IPS DF 4.7 (cell line): ENCODE measurements at regions not wholly inside any gene's neighbourhood (a gene's known extent, or its start where the extent isn't known, plus 50 kb on each side); places are given as distances from the start of the nearest gene placed in this dataset.

Source experiments
- DNase-seq: peaks from one replicate; pipeline ENCODE4 v3.0.0-alpha.2; 2013; ENCODE audit warnings: low spot score; ENCODE audit errors: extremely low read depth

DNA sequence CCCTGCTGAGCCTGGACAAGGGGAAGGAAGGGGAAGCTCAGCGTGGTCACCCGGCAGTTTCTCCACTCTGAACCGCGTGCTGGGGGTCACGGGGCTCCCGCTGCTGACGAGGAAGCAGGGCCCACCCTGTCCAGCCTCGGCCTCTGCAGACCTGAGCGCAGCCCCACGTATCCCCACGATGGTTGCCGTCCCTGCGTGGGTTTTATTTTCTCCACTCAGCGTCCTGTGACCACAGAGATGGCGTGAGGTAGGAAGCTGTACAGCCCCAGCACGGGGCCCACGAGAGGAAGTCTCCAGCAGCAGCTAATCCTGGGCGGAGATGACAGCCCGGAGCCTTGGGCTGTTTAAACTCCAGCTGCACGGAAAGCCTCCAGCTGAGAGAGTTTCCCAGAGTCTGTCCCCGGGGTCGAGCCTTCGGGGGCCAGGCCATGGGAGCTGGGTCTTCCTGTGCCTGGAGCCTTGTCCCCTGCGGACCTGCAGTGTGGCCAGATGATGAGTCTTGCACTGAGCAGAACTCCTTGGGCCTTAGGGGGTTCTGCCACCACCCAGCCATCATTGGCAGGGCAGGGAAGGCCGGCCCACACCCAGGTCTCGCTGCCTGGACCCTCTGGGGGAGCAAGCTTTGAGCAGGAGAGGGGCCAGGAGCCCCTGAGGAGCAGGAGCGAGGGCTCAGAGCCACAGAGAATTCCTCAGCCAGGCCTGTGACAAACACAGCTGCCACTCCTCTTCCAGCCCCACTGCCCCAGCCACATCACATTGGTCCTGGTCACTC lies 72.8 kb upstream of the FAM20C start:
- DNase-seq, result no peak

DNA sequence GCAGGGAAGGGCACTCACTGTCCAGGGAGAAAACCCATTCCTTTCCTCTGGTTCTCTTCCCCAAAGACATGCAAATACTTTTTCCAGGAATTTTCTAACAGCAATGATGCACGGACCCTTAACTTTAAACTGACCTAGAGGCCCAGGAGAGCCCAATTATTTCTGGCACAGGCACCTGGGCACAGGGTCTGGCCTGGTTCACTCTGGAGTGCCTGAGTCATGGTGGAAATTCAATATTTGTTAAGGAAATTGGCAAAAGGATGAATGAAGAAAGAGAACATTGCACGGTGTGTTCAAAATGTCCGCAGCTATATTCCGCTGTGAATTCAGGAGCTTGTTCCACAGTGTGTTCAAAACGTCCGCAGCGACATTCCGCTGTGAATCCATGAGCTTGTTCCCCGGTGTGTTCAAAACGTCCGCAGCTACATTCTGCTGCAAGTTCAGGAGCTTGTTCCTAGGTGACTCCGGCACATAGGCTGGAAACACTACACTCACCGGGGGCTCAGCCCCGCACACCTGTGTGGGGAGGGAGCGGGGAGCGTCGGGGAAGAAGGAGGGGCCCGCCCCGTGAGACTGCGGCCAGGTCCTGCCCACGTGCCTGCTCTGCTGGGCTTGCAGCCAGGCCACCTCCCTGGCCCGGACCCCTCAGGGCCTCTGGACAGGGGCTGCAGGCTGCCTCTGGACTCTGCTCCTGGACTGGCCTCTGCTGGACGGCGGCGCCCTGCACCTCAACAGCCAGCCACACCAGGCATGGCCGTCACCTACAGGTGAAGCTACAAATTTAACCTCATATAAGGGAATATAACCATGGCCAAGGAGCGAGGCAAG lies 72.0 kb upstream of the FAM20C start:
- no peak for DNase-seq

DNA sequence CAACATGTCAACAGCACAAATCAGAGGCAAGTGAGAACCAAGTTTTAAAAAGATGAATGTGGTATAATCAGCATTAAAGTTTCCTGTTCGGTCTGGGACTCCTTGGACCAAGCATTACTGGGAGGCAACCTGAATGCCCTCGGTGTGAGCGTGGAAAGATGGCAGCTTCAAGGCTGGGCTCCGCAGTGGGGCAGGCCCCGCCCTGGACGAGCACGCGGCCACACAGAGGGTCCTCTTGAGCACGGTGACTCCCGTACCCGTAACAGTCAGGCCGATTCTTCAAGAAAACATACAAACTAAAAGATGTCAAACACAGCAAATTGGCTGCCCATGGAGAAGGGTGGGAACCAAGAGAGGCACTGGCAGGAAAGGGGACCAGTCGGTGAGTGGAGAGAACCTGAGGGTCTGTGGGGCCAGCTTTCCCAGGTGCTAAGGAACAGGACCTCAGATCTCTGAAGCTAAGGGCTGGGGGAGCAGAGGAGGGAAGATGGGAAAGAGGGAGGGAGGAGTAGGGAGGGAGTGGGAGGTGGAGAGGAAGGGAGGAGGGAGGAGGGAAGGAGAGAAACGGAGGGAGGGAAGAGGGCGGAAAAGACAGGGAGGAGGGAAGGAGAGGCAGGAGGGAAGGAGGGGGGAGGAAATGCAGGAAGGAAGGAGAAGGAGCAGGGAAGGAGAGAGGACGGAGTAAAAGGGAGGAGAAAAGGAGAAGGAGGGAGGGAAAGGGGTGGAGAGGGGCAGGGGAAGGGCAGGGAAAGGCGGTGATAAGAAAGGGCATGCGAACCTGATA lies 71.2 kb upstream of the FAM20C start:
- no peak for DNase-seq

DNA sequence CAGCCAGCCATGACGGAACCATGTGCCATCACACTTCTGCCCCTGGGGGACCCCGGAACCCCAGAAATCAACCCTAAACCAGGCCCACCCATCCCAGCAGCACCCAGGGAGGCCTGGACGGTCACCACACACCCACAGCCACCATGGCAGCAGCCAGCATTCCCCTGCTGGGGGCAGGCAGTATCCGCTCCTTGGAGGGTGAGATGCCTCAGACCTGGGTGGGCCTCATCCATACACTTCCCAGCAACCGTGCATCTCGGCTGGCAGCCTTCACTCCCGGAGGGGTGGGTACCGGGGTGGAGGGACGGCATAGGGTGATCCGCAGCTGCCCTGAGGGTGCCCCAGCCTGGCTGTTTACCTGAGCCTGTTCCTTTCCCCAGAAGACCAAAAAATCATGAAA lies 69.1 kb upstream of the FAM20C start:
- DNase-seq, result no peak

DNA sequence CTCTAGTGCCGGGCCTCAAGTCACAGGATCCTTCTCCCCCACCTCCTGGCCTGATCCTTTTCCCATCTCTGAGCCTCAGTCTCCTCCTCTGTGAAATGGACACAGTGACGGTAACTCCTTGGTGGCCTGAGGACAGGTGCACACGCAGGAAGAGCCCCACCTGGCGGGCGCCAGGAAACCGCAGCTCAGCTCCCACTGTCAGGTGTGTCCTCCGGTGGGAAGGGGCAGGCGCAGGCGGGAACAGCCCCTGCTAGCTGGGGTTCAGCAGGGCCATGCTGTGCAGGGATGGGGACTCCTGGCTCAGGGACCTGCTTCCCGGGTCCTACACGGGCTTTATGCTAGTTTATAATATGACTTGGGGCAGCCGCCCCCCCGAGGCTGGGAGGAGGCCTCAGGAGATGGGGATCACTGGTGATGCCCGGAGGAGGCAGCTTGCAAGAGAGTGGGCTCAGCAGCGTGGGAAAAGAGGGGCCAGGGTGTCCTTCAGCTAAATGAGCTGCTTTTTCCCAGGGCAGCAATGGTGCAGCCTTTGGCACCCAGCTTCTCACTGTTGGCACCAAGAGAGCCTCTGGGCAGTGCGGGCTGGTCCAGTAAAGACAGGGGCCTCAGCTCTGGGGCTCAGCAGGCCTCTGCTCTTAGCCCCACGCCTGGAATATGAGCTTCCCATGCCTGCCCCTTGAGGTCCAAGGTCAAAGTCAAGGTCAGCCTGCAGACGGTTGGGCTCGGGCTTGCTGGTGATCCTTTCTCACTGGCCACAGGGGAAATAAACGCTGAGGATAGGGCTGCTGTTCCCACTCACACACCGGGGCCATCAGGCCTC lies 68.0 kb upstream of the FAM20C start:
- DNase-seq, result no peak

DNA sequence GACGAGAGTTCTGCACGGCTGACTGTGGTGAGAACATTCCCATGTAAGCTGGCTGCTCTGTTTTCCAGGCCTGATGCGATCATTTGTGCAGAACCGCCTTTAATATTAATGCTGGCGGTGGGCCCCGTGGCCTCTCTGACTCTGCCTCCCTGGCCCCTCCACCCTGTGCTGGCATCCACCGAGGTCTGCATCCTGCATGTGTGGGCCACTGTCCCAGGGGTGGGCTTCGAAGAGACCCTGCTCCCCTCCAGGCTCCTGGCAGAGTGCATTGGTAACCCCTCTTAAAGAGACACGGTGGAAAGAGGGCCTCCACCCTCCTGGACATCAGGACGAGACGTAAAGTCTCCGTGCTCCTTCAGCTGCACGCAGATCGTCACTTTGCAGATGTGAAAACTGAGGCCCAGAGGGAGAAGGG lies 67.3 kb upstream of the FAM20C start:
- DNase-seq, result no peak

DNA sequence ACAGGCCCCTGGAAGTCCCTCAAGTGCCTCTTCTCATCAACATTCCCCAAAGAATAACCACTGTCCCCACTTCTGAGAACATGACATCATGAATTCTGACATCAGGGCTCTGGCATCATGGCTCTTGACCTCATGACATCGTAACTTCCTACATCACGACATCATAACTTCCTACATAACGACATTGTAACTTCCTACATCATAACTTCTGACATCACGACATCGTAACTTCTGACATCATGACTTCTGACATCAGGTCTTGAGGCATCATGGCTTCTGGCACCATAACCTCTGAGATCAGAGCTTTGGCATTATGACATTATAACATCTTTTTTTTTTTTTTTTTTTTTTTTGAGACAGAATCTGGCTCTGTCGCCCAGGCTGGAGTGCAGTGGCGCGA lies 66.7 kb upstream of the FAM20C start:
- no peak for DNase-seq

DNA sequence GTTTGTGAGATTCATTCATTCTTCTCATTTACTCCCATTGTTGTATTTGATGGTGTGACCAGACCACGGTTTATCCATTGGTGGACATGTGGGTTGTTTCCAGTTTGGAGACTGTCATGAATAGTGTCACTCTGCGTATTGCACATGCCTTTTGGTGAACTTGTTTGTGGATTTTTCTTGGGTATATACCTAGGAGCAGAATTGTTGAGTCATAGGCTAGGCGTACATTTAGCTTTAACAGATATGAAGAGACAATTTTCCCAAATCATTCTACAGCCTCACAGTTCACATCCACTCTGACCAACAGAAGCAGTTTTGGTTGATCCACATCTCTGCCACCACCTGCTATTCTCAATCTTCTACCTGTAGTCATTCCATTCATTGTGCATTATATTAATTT lies 66.0 kb upstream of the FAM20C start:
- no peak for DNase-seq

DNA sequence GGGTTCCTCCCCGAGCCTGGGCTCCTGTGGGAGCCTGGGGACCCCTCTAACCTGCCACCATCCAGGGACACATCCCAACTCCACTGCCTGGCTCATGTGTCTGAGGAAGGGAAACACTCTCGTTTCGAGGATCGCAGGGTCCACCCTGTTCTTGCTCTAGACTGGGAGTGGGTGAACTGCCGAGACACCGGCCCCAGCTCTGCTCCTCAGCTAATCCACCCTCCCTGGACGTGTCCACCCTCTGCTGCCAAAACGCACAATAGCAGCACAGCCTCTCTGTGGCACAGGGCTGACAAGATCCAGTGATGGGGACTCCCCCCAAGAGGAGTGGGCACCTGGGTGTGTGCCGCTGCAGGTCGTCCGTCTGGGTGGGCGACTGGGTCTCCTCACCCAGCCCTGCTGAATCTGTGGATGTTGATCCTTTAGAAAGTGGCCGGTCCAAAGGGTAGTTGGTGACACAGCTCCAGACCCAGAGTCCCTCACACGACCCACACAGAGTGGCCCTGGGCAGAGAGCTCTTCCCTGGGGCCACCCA lies 65.2 kb upstream of the FAM20C start:
- no peak for DNase-seq

DNA sequence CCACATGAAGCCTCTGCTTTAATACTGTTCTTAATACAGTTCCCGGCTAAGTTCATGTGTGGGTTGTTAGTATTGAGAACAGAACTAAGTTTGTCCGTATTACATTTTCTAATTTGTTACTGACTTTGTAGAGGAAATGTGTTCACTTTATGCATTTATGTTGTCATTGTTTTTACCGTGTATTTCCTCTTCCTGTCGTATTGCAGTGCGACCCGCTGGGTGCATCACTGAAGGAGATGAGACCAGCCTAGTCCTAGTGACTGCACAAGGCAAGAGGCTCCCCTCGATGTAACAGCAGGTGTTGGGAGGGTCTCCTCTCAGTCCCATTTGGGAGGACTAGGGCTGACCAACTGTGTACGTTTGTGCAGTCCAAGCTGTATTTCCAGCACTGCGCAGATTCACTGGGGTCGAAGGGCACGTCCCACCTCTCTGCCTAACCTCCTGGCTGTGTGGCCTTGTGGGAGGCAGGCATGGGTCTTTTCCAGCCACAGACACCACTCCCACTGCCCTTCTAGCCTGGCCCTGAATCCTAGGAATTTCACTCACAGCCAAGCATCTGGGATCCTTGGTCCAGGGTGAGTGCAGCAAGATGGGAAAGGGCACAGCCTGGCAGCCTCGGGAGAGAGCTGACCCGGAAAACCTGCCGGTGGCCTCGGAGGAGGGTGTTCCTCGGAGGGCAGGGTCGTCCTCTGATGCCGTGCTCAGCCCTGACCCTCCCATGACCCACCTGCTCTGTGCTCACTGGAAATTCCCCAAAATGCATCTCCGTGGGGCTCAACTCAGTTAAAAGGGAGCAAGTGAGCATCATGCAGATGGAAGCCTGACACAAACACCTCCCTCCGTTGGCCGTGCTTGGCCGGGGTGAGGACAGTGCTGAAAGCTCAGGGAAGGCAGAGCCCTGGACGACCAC lies 63.9 kb upstream of the FAM20C start:
- DNase-seq, result no peak

DNA sequence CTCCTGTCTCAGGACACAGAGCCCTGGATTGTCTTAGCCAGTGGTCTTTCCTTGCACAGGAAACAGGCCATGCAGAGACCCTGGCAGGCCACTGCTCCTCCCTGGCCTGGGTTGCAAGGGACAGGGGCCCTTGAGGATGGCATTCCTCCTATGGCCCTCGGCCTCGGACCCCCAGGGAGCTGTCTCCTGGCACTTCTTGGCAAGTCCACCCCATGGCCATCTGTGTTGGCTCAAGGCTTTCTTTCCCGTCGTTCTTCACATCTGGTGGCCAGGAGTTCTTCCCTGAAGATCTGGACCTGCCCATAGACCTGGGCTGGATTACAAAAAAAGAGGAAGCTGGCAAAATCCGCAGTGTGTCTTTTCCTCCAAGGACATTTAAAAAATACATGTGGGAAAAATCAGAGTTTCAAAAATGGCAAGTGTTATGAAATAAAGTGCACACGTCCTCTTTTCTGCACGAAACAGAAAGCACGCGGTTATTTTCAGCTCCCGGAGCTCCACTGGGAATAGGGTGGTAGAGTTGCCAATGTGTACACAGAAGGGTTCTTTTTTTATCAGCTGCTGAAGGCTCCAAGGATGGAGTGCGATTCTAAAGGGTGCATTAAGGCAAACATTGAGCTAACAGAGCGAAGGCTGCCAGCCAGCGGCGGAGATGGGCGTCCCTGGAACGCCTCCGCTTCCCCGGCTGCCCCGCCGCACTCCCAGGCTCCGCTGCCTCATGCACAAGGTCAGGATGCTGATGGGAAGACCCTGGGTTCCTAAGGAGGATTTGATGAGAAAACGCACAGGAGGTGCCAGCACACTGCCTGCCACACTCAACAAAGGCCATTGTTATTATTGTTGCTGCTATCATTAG lies 62.8 kb upstream of the FAM20C start:
- no peak for DNase-seq

DNA sequence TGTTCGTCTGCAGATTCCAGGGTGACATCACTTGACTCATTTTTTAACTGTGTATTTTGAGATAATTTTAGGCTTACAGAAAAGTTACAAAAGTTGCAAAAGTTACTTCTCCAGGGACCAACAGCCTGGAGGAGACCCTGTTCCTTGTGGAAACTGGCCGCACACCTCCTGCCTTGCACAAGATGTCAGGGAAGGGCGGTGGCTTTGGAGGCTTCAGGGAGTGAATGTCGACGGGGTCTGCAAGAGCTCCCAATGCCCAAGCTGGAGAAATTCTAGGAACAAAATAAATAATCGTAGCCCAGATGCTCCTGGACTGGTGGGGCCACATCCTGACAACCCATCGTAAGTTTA lies 62.2 kb upstream of the FAM20C start:
- DNase-seq, result no peak

DNA sequence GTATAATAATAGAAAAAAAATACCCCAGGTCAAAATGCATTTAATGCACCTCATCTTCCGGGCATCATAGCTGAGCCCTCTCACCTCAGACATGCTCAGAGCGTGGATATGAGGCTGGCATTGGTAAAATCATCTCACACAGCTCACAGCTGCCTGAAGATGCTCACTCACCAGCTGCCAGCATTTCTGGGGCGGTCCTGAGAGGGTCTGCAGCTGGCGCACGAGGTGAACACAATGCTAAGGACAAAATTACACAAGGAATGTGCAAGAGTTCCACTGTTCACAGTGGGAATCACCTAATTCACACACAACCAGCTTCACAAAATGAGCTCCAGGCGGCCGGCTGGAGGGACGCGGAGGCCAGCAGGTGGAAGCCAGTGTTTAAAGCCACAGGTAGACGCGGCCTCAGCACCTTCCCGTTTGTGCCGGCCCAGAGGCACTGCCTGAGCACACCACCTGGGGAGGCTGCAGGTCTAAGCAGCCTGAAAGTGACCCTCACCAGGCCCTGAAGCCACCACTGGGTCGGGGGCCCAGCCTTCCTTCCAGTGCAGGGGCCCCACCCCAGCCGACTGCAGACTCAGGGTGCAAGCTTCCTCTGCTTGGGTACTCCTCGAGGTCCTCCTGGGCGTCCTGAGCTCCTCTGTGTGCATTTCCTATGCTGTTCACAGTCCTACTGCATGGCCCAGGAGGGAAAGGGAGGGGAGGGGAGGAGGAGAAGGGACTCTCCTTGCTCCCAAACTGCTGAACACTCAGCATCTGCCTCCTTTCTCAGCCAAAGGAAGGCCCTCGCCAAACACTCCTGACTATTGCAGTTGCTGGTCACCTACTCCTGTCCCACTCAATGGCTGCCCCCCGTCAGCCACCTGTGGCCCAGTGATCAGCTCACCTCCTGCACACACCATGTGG lies 61.2 kb upstream of the FAM20C start:
- no peak for DNase-seq

DNA sequence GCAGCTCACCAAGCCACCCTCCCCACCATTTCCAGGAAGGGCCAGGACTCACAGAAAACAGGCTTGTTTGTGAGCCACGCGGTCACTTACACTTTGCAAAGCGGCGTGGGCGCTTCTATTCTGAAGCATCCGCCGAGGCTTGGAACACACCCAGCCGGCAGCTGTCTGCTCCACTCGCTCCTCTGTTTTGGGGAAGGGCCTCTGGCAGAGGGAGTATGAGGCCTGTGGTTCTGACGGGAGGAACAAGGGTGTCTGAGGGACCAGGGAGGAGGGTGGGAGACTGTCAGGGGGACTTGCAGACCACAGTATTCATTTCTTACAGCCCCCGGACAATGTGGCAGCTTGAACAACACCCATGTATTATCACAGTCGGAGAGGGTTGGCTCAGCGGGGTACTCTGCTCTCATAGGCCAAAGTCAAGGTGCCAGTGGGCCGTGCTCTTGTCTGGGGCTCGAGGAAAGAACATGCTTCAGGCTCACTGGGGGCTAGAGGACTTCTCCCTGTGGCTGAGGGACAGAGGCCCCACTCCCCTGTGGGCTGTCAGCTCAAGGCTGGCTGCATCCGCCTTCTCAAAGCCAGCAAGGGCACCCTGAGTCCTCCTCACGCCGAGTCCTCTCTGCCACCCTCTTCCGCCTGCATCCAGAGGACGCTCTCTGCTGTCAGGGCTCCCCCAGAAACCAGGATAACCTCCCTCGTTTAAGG lies 60.4 kb upstream of the FAM20C start:
- no peak for DNase-seq

DNA sequence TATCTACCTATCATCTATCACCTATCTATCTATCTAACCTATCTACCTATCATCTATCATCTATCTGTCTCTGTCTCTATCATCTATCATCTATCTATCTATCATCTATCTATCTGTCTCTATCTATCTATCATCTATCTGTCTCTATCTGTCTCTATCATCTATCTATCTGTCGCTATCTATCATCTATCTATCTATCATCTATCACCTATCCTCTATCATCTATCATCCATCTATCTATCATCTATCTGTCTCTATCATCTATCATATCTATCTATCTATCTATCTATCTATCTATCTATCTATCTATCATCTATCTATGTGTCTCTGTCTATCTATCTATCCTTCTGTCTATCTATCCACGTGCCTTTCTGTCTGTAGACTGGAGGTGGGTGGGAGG lies 59.5 kb upstream of the FAM20C start:
- no peak for DNase-seq

DNA sequence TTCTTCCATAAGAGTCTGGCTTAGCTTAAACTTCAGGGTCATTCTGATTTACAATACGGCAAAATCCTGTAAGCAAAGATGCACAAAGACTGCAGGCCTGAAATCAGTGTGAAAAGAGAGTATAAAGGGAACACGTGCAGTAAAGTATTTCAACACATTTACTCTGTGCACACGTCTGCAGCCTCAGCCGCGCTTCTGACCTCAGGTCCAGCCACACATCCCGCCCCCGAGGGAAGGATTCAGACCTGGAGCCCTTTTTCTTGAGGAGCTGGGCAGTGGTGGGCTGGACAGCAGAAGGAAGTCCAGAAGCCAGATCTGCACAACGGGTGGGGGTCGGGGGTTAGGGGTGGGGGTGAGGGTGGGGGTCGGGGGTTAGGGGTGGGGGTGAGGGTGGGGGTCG lies 58.9 kb upstream of the FAM20C start:
- DNase-seq, result no peak

DNA sequence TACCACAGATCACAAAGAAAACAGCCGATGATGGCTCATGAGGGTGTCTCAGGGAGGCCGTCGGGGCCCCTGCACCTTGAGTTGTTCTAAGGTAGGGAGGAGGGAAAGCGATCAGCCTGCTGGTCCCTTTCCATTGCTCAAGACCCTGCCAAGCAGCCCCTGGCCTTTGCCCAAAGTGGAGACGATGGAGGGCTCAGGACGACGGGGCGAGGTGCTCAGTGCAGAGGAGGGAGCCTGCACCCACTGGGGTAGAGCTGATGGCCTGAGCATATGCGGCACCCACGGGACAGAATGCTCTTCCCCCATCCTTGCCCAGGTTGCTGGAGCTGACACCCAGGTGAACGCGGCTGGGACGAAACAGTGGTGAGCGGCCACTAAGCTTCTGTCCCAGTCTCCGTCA lies 58.3 kb upstream of the FAM20C start:
- no peak for DNase-seq
